Osteoblast (primary cell): ENCODE measurements at regions not wholly inside any gene's neighbourhood (a gene's known extent, or its start where the extent isn't known, plus 50 kb on each side); places are given as distances from the start of the nearest gene placed in this dataset.

Source experiments
- DNase-seq: peaks from one replicate; pipeline ENCODE4 v3.0.0; 2011; ENCODE audit warnings: low spot score, mixed read lengths; ENCODE audit not compliant: insufficient read length; ENCODE audit errors: missing footprints
- H2AFZ ChIP-seq: 2 replicates; pipeline ENCODE4 v1.6.0; 2011; ENCODE audit warnings: mild to moderate bottlenecking, low read length
- H3K27ac ChIP-seq: 2 replicates; pipeline ENCODE4 v1.5.1; 2011; ENCODE audit warnings: mild to moderate bottlenecking, low read depth, low read length, moderate library complexity
- H3K27me3 ChIP-seq: 2 replicates; pipeline ENCODE4 v1.6.0; 2012; ENCODE audit warnings: mild to moderate bottlenecking, control low read depth, inconsistent platforms, low read length, moderate library complexity; ENCODE audit not compliant: insufficient read depth
- H3K36me3 ChIP-seq: 2 replicates; pipeline ENCODE4 v1.5.1; 2011; ENCODE audit warnings: mild to moderate bottlenecking, low read length, control low read depth, moderate library complexity; ENCODE audit not compliant: insufficient read depth
- H3K4me1 ChIP-seq: 2 replicates; pipeline ENCODE4 v1.5.1; 2011; ENCODE audit warnings: mild to moderate bottlenecking, low read length, control low read depth, moderate library complexity; ENCODE audit not compliant: insufficient read depth
- H3K4me2 ChIP-seq: 2 replicates; pipeline ENCODE4 v1.6.0; 2011; ENCODE audit warnings: mild to moderate bottlenecking, low read length; ENCODE audit not compliant: insufficient read depth
- H3K4me3 ChIP-seq: fragments of 200-600 bp; sonication (generic); 3 replicates; pipeline ENCODE4 v1.5.1; 2012; ENCODE audit warnings: mild to moderate bottlenecking, low read length, inconsistent platforms; ENCODE audit not compliant: insufficient read depth
- H3K79me2 ChIP-seq: 2 replicates; pipeline ENCODE4 v1.6.0; 2012; ENCODE audit warnings: mild to moderate bottlenecking, low read length, control low read depth, inconsistent platforms; ENCODE audit not compliant: insufficient read depth
- H3K9me3 ChIP-seq: 2 replicates; pipeline ENCODE4 v1.5.1; 2011; ENCODE audit warnings: low read depth, low read length, control low read depth
- H4K20me1 ChIP-seq: 2 replicates; pipeline ENCODE4 v1.6.0; 2012; ENCODE audit warnings: mild to moderate bottlenecking, low read length, control low read depth; ENCODE audit not compliant: insufficient read depth
- TF ChIP-seq, protein P1 (sequence below): IDR thresholded peaks from 2 replicates; pipeline ENCODE4 v1.5.1; 2011; ENCODE audit warnings: mild to moderate bottlenecking, low read depth, low read length, moderate library complexity; ENCODE audit errors: extremely low read depth

DNA sequence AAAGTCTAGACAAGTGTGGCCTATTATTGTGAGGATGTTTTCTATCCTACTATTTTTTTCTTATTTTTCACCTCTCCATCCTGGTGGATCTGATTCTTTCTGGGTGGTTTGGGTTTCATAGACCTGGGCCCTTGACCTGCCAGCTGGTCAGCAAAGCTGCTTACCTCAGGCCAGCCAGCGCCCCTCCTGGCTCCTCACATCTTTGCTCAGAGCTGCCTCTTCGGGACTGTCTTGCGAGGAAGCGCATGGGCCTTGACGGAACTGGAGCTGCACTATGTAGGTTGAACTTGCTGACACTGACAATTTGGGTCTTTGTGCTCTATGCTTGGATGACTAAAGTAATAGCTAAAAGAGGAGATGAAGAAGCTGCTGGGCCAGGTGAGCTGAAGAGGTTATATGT is 138.5 kb upstream of the SYT6 start:
- Histone ChIP-seq H3K4me1 (no peaks in the 10 kb centered on the region), H2AFZ (no peak overlapping the region), H3K36me3 (no peaks in the 10 kb centered on the region), H3K79me2 (no peaks in the 10 kb centered on the region), H3K27me3 (no peaks in the 10 kb centered on the region), H3K4me2 (no peak overlapping the region), H3K4me3 (no peak overlapping the region), H3K27ac (no peak overlapping the region), H4K20me1 (no peaks in the 10 kb centered on the region), H3K9me3 (no peaks in the 10 kb centered on the region)
- TF ChIP-seq, protein P1, sequence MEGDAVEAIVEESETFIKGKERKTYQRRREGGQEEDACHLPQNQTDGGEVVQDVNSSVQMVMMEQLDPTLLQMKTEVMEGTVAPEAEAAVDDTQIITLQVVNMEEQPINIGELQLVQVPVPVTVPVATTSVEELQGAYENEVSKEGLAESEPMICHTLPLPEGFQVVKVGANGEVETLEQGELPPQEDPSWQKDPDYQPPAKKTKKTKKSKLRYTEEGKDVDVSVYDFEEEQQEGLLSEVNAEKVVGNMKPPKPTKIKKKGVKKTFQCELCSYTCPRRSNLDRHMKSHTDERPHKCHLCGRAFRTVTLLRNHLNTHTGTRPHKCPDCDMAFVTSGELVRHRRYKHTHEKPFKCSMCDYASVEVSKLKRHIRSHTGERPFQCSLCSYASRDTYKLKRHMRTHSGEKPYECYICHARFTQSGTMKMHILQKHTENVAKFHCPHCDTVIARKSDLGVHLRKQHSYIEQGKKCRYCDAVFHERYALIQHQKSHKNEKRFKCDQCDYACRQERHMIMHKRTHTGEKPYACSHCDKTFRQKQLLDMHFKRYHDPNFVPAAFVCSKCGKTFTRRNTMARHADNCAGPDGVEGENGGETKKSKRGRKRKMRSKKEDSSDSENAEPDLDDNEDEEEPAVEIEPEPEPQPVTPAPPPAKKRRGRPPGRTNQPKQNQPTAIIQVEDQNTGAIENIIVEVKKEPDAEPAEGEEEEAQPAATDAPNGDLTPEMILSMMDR: no peak
- no peak for DNase-seq

GRCh38 chr1:114290776-114291175 is 137.1 kb upstream of the SYT6 start:
- Histone ChIP-seq H3K4me1 (no peaks in the 10 kb centered on the region), H3K27ac (no peak overlapping the region), H3K27me3 (no peaks in the 10 kb centered on the region), H3K79me2 (no peaks in the 10 kb centered on the region), H3K9me3 (no peaks in the 10 kb centered on the region), H3K36me3 (no peaks in the 10 kb centered on the region), H2AFZ (no peak overlapping the region), H3K4me3 (no peak overlapping the region), H3K4me2 (no peak overlapping the region), H4K20me1 (no peaks in the 10 kb centered on the region)
- TF ChIP-seq, protein P1: no peak
- DNase-seq: no peak

DNA sequence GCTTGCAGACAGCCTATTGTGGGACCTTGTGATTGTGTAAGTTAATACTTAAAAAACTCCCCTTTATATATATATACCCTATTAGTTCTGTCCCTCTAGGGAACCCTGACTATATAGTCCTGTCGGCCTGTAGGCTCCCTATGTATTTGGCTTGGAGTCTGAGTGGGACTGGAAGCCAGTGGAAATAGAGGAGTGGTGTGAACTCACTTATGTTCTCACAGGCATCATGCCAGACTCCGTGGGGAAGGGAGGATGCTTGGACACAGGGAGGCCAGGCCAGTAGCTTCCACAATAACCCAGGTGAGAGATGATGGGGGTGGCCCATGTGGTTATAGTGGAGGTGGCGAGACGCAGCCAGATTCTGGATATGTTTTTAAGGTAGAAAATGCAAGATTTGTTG is 136.7 kb upstream of the SYT6 start:
- H4K20me1 ChIP-seq: no peaks in the 10 kb centered on the region
- TF ChIP-seq, protein P1: no peak
- H3K4me2 ChIP-seq: no peak overlapping the region
- H3K27ac ChIP-seq: no peak overlapping the region
- H2AFZ ChIP-seq: no peak overlapping the region
- H3K36me3 ChIP-seq: no peaks in the 10 kb centered on the region
- DNase-seq: no peak
- no peaks in the 10 kb centered on the region for H3K79me2 ChIP-seq
- H3K9me3 ChIP-seq: no peaks in the 10 kb centered on the region
- no peaks in the 10 kb centered on the region for H3K27me3 ChIP-seq
- no peak overlapping the region for H3K4me3 ChIP-seq
- H3K4me1 ChIP-seq: no peaks in the 10 kb centered on the region

- Histone ChIP-seq H3K27ac (no peak overlapping the region), H3K36me3 (no peaks in the 10 kb centered on the region), H3K4me2 (no peak overlapping the region), H4K20me1 (no peaks in the 10 kb centered on the region), H3K4me1 (no peaks in the 10 kb centered on the region), H3K9me3 (no peaks in the 10 kb centered on the region), H2AFZ (no peak overlapping the region), H3K27me3 (peaks cover 1% of the 10 kb centered on the region), H3K79me2 (no peaks in the 10 kb centered on the region), H3K4me3 (no peak overlapping the region)
- no peak for DNase-seq
- TF ChIP-seq, protein P1: no peak
Measured at GRCh38 chr1:114289824-114290223, 136.2 kb upstream of the SYT6 start.
